ENCODE measurements at regions not wholly inside any gene's neighbourhood (a gene's known extent, or its start where the extent isn't known, plus 50 kb on each side); places are given as distances from the start of the nearest gene placed in this dataset.

DNA sequence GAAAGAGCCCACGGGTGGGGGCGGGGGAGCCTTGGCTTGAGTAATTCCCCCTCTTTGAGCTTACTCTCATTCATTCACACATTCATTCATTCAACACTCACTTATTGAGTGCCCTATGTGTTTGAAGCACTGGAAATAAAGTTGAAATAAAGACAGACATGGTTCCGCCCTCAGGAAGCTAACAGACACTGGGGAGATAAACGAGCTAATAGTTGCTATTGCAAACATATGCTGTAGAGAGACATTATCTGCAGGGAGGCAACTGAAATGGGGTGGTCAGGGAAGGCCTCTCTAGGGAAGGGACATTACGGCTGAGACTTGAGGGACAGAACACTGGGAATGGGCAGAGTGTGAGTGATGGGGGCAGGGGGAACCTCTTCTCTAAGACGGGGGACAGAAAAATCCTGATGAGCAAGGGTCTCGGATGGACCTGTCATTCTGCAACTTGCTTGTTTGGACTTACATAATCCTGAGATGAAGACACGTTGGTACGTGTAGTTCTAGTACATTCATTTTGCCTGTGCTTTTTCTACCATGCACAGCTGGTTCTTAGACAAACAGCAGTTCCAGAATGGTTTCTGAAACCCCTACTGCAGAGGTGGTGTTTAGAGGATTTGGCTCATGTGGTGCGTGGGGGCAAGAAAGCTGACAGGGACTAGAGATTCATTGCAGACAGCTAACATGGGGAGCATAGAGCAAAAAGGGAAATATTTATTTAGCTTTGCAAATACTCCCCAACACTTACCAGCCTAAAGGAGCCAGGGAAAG, 71.1 kb upstream of the BLCAP start:
- H2BK12ac ChIP-seq (ENCODE audit: low read length): no peak overlapping the region
- no peak overlapping the region for H4K12ac ChIP-seq (ENCODE audit: low read depth, low read length)
- no peak overlapping the region for H2BK120ac ChIP-seq (ENCODE audit: insufficient read depth, low read length, poor library complexity)

DNA sequence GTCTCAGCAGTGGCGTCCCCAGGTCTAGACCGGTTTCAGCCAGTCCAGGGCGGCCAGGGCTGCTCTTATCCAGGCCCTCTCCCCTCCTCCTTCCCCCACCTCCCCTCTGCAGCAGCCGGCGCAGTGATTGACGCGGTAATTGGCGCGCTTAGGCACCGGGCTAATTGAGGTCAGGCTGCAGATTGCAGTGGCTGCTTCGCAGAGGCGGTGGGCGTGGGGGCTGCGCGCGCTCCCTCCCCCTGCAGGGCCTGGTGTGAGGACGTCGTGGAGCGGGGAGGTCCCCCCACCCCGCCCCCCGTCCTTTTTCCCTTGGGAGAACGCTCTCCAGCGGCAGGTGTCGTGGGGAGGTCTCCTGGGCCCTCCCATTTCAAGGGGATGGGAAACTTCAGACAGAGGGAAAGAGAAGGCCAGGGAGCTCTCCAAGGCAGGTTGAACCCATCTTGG, 70.4 kb upstream of the BLCAP start:
- H3K9me3 ChIP-seq (ENCODE audit: insufficient read depth, low read depth, low read length): peaks cover 2% of the 10 kb centered on the region
- no peak overlapping the region for H3K18ac ChIP-seq (ENCODE audit: low read length)
- no CpG with 5 or more reads among the region's 24 CpGs for WGBS (ENCODE audit: extremely low coverage, insufficient coverage, insufficient read length)
- H3K9ac ChIP-seq (ENCODE audit: low read length): no peak overlapping the region
- no peak overlapping the region for H3K4ac ChIP-seq (ENCODE audit: low read depth, low read length)
- H2AK5ac ChIP-seq (ENCODE audit: low read length): no peak overlapping the region
- H3K27me3 ChIP-seq (ENCODE audit: insufficient read depth, low read length): no peaks in the 10 kb centered on the region
- H3K23ac ChIP-seq (ENCODE audit: low read length): no peak overlapping the region
- no peak overlapping the region for H2BK120ac ChIP-seq (ENCODE audit: insufficient read depth, low read length, poor library complexity)
- no peak overlapping the region for H4K12ac ChIP-seq (ENCODE audit: low read depth, low read length)
- no peak overlapping the region for H2BK5ac ChIP-seq (ENCODE audit: low read depth, low read length, poor library complexity)
- no peak overlapping the region for H3K14ac ChIP-seq (ENCODE audit: low read length)
- DNase-seq: no peak
- no peaks in the 10 kb centered on the region for H3K79me2 ChIP-seq (ENCODE audit: control insufficient read depth, insufficient read depth, low read length, poor library complexity)
- H3K36me3 ChIP-seq (ENCODE audit: control insufficient read depth in 1 of 2, insufficient read depth in 2 of 2, low read length in 2 of 2): no peaks in the 10 kb centered on the region
- H3K4me2 ChIP-seq (ENCODE audit: low read length): peak overlapping the region; percentile 29
- H3K4me1 ChIP-seq (ENCODE audit: control insufficient read depth in 1 of 2, insufficient read depth in 2 of 2, low read length in 2 of 2): peaks cover 0 to 3% of the 10 kb centered on the region in 2 experiments
- H3K4me3 ChIP-seq (ENCODE audit: low read depth, low read length): no peak overlapping the region
- H4K8ac ChIP-seq (ENCODE audit: low read depth, low read length): no peak overlapping the region
- no peak overlapping the region for H3K27ac ChIP-seq (ENCODE audit: low read depth, low read length)
- H2BK12ac ChIP-seq (ENCODE audit: low read length): no peak overlapping the region
- no peak overlapping the region for H2AFZ ChIP-seq (ENCODE audit: insufficient read depth, low read length, poor library complexity)
- H3K79me1 ChIP-seq (ENCODE audit: low read length): no peaks in the 10 kb centered on the region
- H4K91ac ChIP-seq (ENCODE audit: low read depth, low read length): no peak overlapping the region

More for the DNA sequence above, 71.1 kb upstream of the BLCAP start:
- no peak overlapping the region for H2BK5ac ChIP-seq (ENCODE audit: low read depth, low read length, poor library complexity)
- no peak overlapping the region for H3K4ac ChIP-seq (ENCODE audit: low read depth, low read length)
- no peak for DNase-seq
- H2AFZ ChIP-seq (ENCODE audit: insufficient read depth, low read length, poor library complexity): no peak overlapping the region
- H3K18ac ChIP-seq (ENCODE audit: low read length): no peak overlapping the region
- no peak overlapping the region for H4K8ac ChIP-seq (ENCODE audit: low read depth, low read length)
- H3K79me2 ChIP-seq (ENCODE audit: control insufficient read depth, insufficient read depth, low read length, poor library complexity): no peaks in the 10 kb centered on the region
- no peak overlapping the region for H2AK5ac ChIP-seq (ENCODE audit: low read length)
- H3K27me3 ChIP-seq (ENCODE audit: insufficient read depth, low read length): no peaks in the 10 kb centered on the region
- no peaks in the 10 kb centered on the region for H3K36me3 ChIP-seq (ENCODE audit: control insufficient read depth in 1 of 2, insufficient read depth in 2 of 2, low read length in 2 of 2)
- H3K9ac ChIP-seq (ENCODE audit: low read length): no peak overlapping the region
- no peak overlapping the region for H3K4me2 ChIP-seq (ENCODE audit: low read length)
- H3K14ac ChIP-seq (ENCODE audit: low read length): no peak overlapping the region
- H4K91ac ChIP-seq (ENCODE audit: low read depth, low read length): no peak overlapping the region
- no peak overlapping the region for H3K4me3 ChIP-seq (ENCODE audit: low read depth, low read length)
- no peaks in the 10 kb centered on the region for H3K79me1 ChIP-seq (ENCODE audit: low read length)
- H3K4me1 ChIP-seq (ENCODE audit: control insufficient read depth in 1 of 2, insufficient read depth in 2 of 2, low read length in 2 of 2): peaks cover 0 to 3% of the 10 kb centered on the region in 2 experiments
- H3K9me3 ChIP-seq (ENCODE audit: insufficient read depth, low read depth, low read length): peaks cover 2% of the 10 kb centered on the region
- no peak overlapping the region for H3K23ac ChIP-seq (ENCODE audit: low read length)
- no CpG with 5 or more reads among the region's 10 CpGs for WGBS (ENCODE audit: extremely low coverage, insufficient coverage, insufficient read length)
- no peak overlapping the region for H3K27ac ChIP-seq (ENCODE audit: low read depth, low read length)

DNA sequence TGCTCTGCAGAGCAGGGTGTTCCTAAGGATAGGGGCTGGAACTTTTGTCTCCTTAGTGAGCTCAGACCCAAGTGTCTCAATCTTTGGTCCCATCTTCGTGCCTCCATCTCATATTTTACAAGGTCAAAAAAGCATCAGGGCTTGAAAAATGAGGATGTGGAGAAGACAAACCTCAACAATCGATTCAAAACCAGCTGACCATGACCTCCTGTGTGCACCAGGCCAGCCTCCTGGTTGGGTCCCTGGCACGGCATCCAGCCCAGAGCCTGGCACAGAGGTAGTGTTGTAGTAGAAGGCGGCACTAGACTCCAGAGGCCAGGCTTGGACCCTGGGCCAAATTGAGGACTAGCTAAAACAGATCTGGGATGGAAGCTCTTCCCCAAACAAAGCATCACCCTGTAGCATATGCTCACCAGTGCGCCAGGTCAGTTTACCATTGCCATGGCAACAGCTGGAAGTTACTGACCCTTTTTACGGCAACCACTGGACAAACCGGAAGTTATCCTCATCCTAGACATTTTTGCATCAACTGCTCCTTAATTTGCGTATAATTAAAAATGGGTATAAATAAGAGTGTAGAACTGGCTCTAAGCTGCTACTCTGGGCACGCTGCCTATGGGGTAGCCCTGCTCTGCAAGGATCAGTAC, 69.3 kb upstream of the BLCAP start:
- Histone ChIP-seq H2BK5ac (ENCODE audit: low read depth, low read length, poor library complexity) (no peak overlapping the region), H4K12ac (ENCODE audit: low read depth, low read length) (no peak overlapping the region), H3K4ac (ENCODE audit: low read depth, low read length) (no peak overlapping the region), H4K91ac (ENCODE audit: low read depth, low read length) (no peak overlapping the region), H3K18ac (ENCODE audit: low read length) (no peak overlapping the region), H3K9me3 (ENCODE audit: insufficient read depth, low read depth, low read length) (peaks cover 2% of the 10 kb centered on the region), H3K79me1 (ENCODE audit: low read length) (no peaks in the 10 kb centered on the region), H2AK5ac (ENCODE audit: low read length) (no peak overlapping the region), H2BK12ac (ENCODE audit: low read length) (no peak overlapping the region), H3K14ac (ENCODE audit: low read length) (no peak overlapping the region), H3K9ac (ENCODE audit: low read length) (no peak overlapping the region), H4K8ac (ENCODE audit: low read depth, low read length) (no peak overlapping the region), H3K36me3 (ENCODE audit: control insufficient read depth in 1 of 2, insufficient read depth in 2 of 2, low read length in 2 of 2) (no peaks in the 10 kb centered on the region), H3K4me1 (ENCODE audit: control insufficient read depth in 1 of 2, insufficient read depth in 2 of 2, low read length in 2 of 2) (peaks cover 0 to 3% of the 10 kb centered on the region in 2 experiments), H3K27me3 (ENCODE audit: insufficient read depth, low read length) (no peaks in the 10 kb centered on the region), H2AFZ (ENCODE audit: insufficient read depth, low read length, poor library complexity) (no peak overlapping the region), H3K4me2 (ENCODE audit: low read length) (no peak overlapping the region), H3K4me3 (ENCODE audit: low read depth, low read length) (no peak overlapping the region), H3K23ac (ENCODE audit: low read length) (no peak overlapping the region), H2BK120ac (ENCODE audit: insufficient read depth, low read length, poor library complexity) (no peak overlapping the region), H3K27ac (ENCODE audit: low read depth, low read length) (no peak overlapping the region), H3K79me2 (ENCODE audit: control insufficient read depth, insufficient read depth, low read length, poor library complexity) (no peaks in the 10 kb centered on the region)
- DNase-seq: no peak
- WGBS (ENCODE audit: extremely low coverage, insufficient coverage, insufficient read length): no CpG with 5 or more reads among the region's 9 CpGs

DNA sequence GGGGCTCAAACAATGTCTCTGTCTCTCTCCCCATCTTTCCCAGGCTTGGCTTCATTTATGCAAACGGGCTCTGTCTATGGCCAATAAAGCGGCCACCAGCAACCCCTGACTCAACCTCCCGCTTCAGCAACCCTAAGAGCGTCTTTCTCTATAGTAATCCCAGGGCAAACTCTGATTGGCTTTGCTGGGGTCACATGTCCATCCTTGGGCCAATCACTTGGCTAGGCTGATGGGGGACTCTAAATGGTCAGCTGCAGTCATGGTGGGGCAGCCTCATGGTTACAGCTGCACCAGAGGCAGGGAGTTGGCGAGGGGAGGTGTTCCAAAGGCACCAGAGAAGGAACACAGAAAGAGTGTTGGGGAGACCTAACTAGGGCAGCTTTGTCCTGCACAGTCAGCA, 68.5 kb upstream of the BLCAP start:
- Histone ChIP-seq H3K14ac (ENCODE audit: low read length) (no peak overlapping the region), H3K9ac (ENCODE audit: low read length) (no peak overlapping the region), H2BK120ac (ENCODE audit: insufficient read depth, low read length, poor library complexity) (no peak overlapping the region), H3K79me1 (ENCODE audit: low read length) (no peaks in the 10 kb centered on the region), H3K4me1 (ENCODE audit: control insufficient read depth in 1 of 2, insufficient read depth in 2 of 2, low read length in 2 of 2) (peaks cover 0 to 3% of the 10 kb centered on the region in 2 experiments), H2BK12ac (ENCODE audit: low read length) (no peak overlapping the region), H3K4ac (ENCODE audit: low read depth, low read length) (no peak overlapping the region), H3K79me2 (ENCODE audit: control insufficient read depth, insufficient read depth, low read length, poor library complexity) (no peaks in the 10 kb centered on the region), H3K4me2 (ENCODE audit: low read length) (no peak overlapping the region), H4K91ac (ENCODE audit: low read depth, low read length) (no peak overlapping the region), H3K9me3 (ENCODE audit: insufficient read depth, low read depth, low read length) (peaks cover 2% of the 10 kb centered on the region), H3K23ac (ENCODE audit: low read length) (no peak overlapping the region), H2AK5ac (ENCODE audit: low read length) (no peak overlapping the region), H3K18ac (ENCODE audit: low read length) (no peak overlapping the region), H2BK5ac (ENCODE audit: low read depth, low read length, poor library complexity) (no peak overlapping the region), H3K36me3 (ENCODE audit: control insufficient read depth in 1 of 2, insufficient read depth in 2 of 2, low read length in 2 of 2) (no peaks in the 10 kb centered on the region), H3K4me3 (ENCODE audit: low read depth, low read length) (peak overlapping the region; percentile 6), H3K27ac (ENCODE audit: low read depth, low read length) (no peak overlapping the region), H3K27me3 (ENCODE audit: insufficient read depth, low read length) (no peaks in the 10 kb centered on the region), H4K12ac (ENCODE audit: low read depth, low read length) (no peak overlapping the region), H2AFZ (ENCODE audit: insufficient read depth, low read length, poor library complexity) (no peak overlapping the region), H4K8ac (ENCODE audit: low read depth, low read length) (no peak overlapping the region)
- WGBS (ENCODE audit: extremely low coverage, insufficient coverage, insufficient read length): no CpG with 5 or more reads among the region's 5 CpGs
- no peak for DNase-seq

All from trophoblast cell (in vitro differentiated cells and primary cell).